ENCODE measurements at regions not wholly inside any gene's neighbourhood (a gene's known extent, or its start where the extent isn't known, plus 50 kb on each side); places are given as distances from the start of the nearest gene placed in this dataset.

DNA sequence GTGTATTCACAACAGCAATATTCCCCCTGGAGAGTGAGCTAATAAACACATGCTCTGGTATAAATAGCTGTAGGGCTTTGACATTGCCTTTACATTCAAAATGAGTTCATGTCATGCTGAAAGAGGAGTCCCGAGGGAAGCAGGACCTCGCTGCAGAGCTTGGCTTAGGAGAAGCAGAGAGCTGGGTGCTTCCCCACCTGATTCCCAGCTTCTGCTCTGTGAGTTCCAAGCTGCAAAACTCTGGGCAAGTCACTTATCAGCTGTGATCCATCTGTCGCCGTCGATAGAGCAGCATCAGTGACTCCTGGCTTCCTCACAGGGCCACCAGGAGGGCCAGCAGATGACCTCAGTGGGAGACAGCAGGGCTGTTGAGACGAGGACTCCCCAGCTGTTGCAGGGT, 241.8 kb downstream of the ANKRD60 start:
- TF ChIP-seq, protein P1, sequence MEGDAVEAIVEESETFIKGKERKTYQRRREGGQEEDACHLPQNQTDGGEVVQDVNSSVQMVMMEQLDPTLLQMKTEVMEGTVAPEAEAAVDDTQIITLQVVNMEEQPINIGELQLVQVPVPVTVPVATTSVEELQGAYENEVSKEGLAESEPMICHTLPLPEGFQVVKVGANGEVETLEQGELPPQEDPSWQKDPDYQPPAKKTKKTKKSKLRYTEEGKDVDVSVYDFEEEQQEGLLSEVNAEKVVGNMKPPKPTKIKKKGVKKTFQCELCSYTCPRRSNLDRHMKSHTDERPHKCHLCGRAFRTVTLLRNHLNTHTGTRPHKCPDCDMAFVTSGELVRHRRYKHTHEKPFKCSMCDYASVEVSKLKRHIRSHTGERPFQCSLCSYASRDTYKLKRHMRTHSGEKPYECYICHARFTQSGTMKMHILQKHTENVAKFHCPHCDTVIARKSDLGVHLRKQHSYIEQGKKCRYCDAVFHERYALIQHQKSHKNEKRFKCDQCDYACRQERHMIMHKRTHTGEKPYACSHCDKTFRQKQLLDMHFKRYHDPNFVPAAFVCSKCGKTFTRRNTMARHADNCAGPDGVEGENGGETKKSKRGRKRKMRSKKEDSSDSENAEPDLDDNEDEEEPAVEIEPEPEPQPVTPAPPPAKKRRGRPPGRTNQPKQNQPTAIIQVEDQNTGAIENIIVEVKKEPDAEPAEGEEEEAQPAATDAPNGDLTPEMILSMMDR (conservative IDR thresholded peaks at IDR 0.05; ENCODE audit: low read depth, low read length) = no peak
- TF ChIP-seq EZH2 (IDR thresholded peaks at IDR 0.05; ENCODE audit: borderline replicate concordance, low read depth, low read length, poor library complexity, severe bottlenecking) = no peak
